HG02642 (cell line): ENCODE measurements at regions not wholly inside any gene's neighbourhood (a gene's known extent, or its start where the extent isn't known, plus 50 kb on each side); places are given as distances from the start of the nearest gene placed in this dataset.

ENCODE experiments used
- ATAC-seq: cut with Tn5 transposase; IDR thresholded peaks from one replicate; pipeline ENCODE4 v1.9.1; 2021; ENCODE audit warnings: mild to moderate bottlenecking; ENCODE audit not compliant: unreplicated experiment, poor library complexity

DNA sequence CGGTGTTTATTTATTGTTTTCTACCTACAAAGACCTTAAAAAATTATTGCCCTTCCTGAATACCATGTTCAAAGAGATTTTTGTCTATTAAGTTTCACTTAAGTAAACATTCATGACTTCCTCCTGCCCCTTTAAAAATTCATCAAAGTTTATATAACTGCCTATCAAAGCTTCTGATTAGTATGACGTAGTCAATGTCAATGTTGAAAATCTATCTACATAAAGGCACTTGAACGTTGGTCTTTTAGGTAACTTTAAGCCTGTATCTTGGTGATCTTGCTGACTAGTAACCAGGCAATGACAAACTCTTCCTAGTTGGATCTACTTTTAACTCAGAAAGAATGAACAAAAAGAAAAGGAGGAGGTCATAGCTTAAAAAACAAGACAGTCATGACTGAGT is 97.2 kb downstream of the MAIP1 start:
- no peak for ATAC-seq

DNA sequence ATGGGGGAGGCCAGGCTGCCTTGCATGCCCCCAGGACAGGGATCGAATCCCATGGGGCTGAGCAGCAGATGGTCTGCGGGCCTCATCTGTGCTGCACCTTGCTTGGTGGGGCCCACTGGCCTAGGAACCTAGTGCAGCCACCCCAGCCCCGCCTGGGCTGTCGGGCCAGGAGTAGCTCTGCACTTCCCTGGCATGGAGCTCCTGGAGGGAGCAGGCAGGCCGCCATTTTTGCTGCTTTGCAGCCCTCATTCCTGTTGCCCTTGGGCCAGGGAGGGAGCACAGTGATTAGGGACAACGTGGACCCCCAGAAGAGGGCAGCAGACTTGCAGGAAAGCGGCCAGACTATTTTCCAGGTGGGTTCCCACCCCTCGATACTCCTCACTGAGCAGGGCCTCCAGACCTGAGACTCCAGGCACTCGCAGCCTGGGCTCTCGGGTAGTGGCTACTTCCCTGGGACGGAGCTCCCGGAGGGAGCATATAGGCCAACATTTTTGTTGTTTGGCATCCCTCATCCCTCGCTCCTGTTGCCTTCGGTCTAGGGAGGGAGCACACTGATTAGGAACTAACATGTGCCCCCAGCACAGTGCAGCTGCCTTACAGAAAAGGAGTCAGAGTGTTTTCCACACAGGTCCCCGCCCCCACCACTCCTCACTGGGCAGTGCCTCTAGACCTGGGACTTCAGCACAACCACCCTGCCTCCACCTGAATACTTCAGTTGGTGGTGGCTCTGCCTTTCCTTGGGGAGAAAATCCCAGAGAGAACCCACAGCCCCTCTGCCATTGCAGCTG is 99.5 kb downstream of the MAIP1 start:
- ATAC-seq: no peak

DNA sequence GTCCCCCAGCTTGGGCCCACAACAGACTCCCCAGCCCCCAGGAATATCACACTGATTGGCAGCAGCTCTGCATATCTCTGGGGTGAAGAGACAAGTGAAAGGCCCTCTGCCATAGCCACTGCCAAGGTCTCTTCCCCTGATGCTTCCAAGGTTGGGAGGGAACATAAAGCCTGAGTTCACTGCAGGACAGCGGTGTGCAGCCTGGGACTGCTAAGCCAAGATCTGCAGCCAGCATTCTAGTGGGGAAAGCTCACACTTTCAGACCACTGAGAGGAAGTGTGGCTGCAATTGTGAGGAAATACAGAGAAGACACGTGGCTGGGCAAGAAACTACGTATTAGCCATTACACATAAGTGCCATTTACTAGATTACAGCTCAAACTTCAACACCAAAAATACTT is 100.7 kb downstream of the MAIP1 start:
- no peak for ATAC-seq

DNA sequence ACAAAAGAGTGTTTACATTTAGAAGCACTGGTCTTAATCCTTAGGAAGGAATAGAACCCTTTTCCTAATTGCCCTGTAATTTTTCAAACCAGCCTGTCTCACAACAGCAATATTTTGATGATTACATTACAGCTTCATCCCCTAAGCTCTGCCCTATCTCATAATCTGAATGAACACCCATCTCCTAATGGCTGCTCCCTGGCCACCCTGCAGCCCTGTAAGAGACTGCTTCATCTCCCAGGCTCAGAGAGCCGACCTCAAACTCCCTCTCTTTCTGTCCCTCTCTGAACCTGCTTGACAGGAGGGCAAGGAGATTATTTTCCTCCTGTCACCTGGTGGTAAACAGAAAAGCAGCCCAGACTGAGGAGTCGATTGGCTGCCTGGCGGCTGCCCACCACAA is 107.8 kb downstream of the MAIP1 start:
- ATAC-seq: no peak

DNA sequence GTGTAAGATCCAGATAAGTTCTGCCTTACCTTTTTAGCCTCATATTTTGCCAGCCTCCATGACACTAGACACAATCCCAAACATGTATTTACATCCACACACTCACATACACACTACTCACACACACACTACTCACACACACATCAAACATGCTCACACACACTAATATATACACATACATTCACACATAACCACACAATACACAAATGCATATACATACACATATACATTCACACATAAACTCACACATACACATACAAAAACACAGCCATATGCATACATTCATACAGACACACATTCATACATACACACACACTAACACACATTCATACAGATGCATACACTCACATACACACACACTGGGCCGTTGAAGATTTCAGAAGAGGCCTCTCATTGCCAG is 109.5 kb downstream of the MAIP1 start:
- no peak for ATAC-seq

DNA sequence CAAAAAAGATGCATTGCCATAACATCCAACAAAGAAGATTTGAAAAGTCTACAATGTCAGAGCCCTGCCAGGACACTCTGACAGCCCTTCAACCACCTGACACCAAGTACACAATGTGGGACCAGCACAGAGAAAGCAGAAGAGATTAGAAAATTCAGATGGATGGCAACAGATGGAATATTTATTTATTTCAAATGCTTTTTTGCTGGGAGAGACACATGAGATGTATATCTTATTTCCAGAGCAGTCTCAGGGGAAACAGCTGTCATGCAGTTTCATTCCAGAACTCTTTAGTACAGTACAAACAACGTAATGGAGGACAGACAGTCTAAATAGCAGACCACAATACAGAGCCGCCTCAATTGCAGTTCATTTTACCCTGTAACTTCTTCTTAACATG is 110.1 kb downstream of the MAIP1 start:
- ATAC-seq: no peak

DNA sequence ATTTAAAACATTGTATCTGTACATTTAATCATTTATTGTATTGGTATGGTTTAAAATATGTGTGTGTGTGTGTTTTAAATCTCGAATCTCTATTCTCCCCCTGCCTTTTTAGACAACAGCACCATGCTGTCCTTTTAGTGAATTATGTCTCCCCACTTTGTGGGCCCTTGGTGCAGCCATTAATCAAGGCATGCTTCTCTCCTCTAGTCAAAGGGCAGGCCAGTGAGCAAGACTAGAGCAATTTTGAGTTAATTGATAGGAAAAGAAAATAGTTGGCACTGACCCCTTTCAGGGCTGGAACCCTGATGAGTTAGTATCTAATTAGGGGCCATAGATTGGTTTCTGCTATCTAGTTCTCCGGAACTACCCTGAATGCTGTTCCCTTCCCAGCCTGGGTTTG is 111.0 kb downstream of the MAIP1 start:
- no peak for ATAC-seq

DNA sequence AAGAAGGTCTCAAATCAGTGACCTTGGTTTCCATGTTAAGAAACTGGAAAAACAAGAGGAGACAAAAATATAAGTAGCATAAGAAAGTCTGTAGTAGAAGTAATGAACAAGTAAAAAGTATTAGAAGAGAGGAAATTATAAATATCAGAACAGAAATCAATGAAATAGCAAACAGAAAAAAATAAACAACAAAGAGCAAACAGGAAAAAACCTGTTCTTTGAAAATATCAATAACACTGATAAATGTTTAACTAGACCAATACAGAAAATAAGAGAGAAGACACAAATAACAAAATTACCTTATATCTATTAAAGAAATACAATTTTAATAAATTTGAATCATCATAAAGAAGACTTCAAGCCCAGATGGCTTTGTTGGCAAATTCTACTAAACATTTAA is 113.3 kb downstream of the MAIP1 start:
- ATAC-seq: no peak

DNA sequence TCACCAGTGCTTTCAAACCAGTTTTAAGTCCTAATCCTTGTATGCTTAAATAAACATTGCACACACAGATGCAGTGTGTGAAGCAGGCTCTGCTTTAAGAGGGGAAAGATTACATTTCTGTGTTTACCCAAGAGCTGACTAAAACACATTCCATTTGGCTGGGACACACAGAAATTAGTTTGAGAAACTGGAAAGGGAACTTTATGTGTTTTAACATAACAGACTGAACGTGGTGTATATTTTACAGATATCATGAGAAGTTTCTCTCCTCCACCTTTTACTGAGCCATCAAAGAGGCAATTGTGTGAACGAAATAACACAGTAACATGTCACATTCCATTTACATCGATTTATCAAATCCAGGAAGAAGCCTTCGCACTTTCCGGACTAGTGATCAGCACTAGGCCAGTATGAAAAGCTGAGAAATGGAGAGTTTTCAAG is 121.8 kb downstream of the MAIP1 start:
- ATAC-seq: no peak

DNA sequence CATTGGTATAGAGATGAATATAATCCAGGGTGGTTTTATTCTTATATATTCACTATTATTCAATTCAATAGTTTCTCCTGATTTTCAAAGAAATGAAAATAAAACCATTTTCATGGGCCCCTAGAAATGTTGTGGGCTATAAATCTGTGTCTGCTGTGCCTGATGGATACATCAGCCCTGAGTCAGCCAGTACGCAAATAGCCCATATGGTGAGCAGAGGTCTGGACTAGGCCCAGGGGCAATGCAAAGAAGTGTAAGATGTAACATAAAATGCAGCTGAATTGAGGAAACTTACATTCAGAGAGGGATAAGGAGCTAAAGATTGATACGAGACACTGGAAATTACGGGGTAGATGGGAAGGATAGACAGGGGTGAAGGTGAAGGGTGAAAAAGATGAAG is 122.5 kb downstream of the MAIP1 start:
- ATAC-seq: no peak

DNA sequence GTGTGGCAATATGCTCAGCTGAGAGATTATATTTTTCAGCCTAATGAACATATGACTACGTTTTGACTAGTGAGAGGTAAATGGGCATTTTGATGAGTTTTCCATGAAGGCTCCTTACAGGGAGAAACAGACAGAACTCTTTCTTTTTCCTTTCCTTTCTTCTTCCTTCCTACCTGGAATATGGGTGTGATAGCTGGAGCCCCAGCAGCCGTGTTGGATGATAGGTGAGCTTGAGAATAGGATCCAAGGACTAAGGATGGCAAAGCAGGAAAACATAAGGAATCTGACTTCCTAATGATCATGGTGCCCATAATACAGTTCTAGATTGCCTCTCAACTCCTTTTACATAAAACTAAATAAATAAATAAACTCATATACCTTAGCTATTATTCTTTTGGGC is 124.0 kb downstream of the MAIP1 start:
- no peak for ATAC-seq

DNA sequence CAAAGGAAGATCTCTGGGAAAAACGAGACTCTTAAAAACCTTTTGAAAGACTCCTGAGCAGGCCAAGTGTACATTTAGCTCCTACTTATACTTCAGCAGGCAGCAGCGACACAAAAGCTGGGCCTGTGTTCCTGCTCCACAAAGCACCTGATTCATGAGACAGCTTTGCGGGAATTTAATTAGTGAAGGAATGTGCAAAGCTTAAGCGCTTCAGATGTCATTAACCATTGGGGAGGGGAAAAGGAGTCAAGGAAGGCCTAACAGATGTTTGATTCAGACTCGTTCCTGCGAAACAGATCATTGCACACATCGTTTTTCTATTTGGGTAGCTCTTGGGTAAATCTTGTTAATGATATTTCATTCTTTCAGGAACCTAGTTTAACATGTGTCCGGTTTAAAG is 125.9 kb downstream of the MAIP1 start:
- ATAC-seq: no peak

DNA sequence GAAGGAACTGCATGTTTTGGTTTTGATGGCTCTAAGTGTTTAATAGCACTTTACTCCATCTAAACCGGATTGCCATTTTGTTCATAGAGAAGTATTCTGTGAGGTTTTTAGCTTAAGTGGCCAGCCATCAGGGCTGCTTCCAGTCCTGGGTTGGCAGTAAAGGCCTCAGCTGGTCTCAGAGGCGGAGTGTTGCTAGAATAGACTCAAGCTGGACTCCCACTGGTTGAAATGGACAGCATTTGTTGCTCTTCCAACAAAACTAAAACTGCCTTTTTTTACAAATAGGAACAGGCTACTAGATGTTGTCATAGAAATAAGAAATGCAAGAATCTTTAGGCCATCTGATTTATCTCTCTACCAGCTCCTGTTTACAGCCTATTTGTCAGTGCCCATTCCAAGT is 126.4 kb downstream of the MAIP1 start:
- ATAC-seq: no peak

DNA sequence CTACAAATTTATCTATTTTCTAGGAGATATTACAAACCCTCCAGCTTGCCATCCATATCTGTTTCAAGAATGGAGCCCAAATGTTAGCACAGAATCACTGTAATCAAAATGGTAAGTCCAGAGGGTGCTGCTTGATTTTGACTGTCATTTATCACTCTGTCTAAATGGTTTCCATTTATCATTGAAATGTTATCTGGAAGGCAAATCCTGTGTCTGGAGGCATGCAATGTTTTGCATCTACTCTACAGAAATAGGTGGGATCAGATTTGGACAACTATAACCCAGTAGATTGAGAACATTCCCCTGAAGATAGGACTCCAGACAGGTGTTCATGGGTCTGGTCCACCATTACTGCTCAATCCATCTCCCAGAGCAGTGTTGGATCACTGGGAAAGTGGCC is 128.7 kb downstream of the MAIP1 start:
- ATAC-seq: no peak

DNA sequence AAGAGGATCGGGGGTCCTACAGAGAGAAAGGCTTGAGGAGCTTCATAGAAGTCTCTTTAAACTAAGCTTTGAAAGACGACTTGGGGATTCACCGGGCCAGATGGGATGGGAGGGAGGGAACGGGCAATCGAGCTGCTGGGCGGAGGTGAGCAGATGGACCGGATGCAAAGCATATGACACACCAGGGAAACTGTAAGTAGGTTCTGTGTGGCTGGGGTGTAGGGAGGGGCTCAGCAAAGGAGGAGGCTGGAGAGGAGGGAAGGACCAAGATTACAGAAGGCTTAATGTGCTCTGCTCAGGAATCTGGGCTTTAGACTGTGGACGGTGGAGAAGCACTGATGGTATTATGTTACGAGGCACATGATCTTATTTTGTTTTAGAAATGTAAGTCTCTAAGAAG is 131.5 kb downstream of the MAIP1 start:
- no peak for ATAC-seq

DNA sequence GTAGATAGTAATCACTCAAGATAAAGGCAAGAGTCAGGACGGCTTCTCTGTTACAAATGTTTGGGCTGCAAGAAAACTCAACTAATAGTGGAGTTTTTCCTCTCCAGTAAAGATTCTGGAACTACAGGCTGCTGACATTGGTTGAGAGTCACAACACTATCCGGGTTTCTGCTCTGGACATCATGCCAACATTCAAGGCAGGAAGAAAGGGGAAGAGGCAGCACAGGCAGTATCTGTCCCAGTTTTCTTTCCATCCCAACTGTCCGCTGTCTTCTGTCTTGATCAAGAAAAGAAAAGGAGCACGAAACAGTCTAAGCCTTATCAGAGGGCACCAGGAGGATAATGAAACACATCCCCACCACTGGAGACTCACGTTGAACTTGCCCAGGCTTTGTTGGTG is 132.1 kb downstream of the MAIP1 start:
- no peak for ATAC-seq

DNA sequence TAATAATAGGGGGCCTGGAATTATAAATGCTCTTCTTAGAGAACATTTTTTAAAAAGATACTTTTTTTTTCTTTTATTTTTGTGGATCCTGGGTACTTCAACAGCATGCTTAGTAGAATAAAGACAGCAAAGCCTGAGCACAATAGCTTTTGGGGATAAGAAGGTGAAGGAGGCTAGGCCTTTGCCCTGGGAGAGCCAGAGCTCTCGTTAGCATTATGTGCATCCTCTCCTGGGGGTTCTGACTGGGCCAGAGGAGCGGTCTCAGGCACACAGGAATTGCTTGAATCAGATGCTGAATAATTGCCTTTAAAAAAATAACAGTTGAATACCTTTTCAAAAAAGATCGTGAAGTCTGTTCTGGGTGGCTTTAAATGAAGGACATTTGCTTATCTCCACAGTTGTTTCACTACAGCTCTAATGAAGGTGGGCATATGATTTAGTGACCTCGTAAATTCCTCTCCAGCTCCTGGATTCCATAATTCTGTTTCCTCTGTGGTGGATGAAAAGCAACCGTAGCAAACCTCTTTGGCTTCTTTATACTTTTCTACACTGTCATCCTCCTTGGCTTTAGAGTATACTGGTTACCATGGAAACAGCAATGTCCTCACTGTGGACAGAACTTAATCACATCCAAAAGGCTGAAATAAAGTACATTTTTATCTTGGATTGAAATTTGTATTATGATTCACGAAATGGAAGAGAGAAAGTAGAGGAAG is 133.8 kb downstream of the MAIP1 start:
- ATAC-seq: no peak

DNA sequence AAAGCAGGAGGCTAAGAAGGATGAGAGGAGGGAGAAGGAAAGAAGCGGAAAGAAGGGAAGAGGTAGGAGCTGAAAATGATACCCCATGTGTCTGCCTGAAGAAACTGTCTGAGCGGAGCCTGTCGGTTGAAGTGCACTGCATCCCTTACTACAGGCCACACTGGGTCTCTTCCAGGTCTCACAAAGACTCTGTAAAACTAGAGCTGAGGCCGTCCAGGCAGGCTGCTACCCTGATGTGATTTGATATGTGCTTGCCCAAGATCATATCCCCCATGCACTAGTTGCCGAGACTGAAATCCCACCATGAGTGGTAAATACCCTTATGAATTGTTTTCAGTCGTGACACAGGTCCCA is 134.4 kb downstream of the MAIP1 start:
- ATAC-seq: no peak

DNA sequence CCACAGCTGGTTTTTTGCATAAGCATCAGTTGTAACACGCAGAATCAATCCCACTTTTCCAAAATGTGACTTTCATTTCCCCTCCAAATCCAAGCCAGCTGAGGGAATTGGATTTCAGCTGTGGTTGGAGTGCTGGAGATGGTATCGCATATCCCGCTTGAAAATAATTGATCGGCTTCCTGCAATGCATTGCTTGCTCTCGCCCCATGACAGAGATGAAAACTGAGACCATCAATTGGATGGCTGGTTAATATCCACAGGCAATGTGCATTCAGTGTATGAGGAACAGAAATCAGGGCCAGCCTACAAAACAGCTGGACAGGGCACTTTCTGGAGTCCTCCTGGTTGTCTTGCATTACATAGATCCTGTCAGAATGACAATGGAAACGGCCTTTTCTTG is 135.3 kb downstream of the MAIP1 start:
- no peak for ATAC-seq

DNA sequence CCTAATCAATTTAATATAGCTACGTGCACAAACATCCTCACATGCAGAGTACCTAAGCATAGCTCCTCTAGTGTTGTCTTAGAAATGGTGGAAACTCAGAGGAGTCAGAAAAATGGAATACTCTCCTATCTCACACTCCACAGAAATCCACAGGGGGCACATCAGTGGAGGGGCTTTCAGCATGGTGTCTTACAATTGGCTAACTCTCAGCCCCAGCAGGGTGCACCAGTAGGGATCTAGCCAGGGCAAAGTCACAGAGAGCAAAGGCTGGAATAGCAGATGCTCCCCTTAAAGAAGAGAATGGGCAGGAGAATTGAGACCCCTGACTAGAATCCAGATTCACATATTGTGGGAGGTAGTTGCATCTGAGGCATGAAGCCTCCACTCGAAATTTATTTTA is 135.7 kb downstream of the MAIP1 start:
- ATAC-seq: no peak

DNA sequence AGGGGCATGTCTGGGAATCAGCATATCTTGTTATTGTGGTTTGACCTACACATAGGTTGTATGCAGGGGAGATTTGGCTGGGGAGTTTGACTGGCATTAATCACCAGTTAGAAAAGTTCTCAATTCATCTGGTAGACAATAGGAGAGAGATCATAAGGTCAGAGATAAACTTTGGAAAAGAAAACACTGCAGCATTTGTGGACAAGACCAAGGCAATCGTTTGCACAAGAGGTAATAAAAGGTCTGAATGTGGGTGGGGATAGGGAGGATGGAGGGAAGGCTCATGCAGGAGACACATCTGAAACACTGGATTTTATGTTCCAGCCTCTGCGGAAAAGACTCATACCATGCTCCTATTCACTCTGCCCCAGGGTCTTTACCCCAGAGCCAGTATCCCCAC is 136.9 kb downstream of the MAIP1 start:
- no peak for ATAC-seq

DNA sequence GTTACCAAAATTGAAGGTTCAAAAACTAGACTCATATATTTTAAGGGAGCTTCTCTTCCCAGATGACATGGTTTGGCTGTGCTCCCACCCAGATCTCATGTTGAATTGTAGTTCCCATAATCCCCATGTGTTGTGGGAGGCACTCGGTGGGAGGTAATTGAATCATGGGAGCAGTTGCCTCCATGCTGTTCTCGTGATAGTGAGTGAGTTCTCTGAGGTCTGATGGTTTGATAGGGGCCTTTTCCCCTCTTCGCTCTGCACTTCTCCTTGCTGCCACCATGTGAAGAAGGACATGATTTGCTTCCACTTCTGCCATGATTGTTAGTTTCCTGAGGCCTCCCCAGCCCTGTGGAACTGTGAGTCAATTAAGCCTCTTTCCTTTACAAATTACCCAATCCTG is 140.1 kb downstream of the MAIP1 start:
- no peak for ATAC-seq
